Fibroblast of pulmonary artery (primary cell): ENCODE measurements at regions not wholly inside any gene's neighbourhood (a gene's known extent, or its start where the extent isn't known, plus 50 kb on each side); places are given as distances from the start of the nearest gene placed in this dataset.

Experiments
- DNase-seq: peaks from one replicate; pipeline ENCODE4 v3.0.0-alpha.2; 2010; ENCODE audit warnings: low read depth
- H3K4me3 ChIP-seq: replicated peaks from 2 replicates; pipeline ENCODE4 v1.5.1; 2011; ENCODE audit warnings: low read depth, mild to moderate bottlenecking, control low read depth, low read length, moderate library complexity
- TF ChIP-seq, protein P1 (sequence below): IDR thresholded peaks from 2 replicates; pipeline ENCODE4 v1.5.1; 2011; ENCODE audit warnings: mild to moderate bottlenecking, control low read depth, low read length, inconsistent platforms; ENCODE audit errors: missing control alignments

DNA sequence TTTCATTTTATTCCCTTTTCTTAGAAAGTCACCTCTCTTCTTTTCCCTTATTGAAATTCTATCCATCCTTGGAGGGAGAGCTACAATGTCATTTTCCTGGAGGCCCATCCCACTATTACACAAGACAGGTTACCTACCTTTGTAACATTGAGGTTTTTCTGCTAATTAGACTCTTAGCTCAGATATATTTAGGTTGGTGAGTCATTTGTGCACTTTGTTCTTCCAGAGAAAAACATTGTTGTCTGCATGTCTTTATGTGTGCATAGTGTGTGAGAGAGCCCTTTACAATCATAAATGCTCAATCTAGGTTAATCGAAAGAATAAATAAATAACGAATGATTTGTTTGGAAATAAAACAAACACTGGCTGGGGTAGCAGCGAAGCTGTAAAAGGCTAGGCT is 191.8 kb downstream of the DACT1 start:
- DNase-seq: no peak
- TF ChIP-seq, protein P1, sequence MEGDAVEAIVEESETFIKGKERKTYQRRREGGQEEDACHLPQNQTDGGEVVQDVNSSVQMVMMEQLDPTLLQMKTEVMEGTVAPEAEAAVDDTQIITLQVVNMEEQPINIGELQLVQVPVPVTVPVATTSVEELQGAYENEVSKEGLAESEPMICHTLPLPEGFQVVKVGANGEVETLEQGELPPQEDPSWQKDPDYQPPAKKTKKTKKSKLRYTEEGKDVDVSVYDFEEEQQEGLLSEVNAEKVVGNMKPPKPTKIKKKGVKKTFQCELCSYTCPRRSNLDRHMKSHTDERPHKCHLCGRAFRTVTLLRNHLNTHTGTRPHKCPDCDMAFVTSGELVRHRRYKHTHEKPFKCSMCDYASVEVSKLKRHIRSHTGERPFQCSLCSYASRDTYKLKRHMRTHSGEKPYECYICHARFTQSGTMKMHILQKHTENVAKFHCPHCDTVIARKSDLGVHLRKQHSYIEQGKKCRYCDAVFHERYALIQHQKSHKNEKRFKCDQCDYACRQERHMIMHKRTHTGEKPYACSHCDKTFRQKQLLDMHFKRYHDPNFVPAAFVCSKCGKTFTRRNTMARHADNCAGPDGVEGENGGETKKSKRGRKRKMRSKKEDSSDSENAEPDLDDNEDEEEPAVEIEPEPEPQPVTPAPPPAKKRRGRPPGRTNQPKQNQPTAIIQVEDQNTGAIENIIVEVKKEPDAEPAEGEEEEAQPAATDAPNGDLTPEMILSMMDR: no peak
- no peak overlapping the region for H3K4me3 ChIP-seq

DNA sequence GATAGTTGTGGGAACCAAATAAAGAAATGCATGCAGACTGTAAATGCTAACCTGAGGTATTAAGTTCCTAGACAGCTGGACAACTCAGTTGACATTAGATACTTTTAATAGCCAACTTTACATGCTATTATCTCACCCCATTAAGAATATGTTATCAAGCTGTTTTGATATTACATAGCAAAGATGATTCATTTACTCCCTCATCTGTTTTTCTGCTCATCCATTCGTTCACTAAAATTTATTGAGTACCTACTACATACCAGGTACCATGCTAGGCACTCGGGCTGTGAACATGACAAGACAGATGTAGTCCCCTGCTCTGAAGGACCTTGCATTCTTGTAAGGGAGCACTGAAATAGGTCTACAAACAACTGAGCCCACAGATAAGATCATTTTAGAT is 192.4 kb downstream of the DACT1 start:
- H3K4me3 ChIP-seq: no peak overlapping the region
- no peak for DNase-seq
- TF ChIP-seq, protein P1: no peak

DNA sequence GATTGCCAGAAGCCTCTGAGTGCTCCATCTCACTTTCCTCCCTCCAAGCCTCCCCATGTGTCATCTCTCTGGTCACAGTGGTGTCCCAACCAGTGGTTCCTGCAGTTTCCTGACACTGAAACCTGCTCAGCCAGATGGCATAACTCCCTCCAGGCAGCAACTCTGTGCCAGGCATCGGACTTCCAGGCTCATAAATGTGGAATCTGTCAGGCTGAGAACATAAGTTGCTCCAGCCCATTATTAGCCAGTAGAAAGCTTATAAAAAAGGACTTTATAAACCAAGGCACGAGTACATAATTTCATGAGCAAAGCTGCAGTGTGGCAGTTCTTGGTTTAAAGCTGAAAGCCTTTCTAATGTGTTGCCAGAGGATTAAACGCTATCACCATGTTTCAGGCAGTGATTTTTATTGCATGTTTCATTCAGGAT is 194.3 kb downstream of the DACT1 start:
- no peak for DNase-seq
- H3K4me3 ChIP-seq: no peak overlapping the region
- TF ChIP-seq, protein P1: no peak

DNA sequence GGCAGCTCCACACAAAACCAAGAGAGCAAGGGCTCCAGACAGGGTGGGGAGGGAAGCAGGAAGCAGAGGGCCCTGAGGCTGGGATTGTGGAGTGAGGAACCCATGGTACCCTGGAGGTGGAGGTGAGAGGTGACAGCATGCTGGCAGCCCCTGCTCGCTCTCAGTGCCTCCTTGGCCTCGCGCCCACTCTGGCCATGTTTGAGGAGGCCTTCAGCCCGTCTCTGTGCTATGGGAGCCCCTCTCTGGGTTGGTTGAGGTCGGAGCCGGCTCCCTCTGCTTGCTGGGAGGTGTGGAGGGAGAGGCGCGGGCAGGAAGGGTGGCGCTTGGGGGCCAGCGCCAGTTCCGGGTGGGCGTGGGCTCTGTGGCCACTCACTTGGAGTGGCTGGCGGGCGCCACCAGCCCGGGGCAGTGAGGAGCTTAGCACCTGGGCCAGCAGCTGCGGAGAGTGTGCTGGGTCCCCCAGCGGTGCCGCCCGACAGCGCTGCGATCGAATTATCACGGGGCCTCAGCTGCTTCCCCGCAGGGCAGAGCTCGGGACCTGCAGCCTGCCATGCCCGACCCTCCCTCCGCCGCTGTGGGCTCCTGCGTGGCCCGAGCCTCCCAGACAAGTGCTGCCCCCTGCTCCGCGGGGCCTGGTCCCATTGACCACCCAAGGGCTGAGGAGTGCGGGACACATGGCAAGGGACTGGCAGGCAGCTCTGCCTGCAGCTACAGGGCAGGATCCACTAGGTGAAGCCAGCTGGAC is 196.0 kb downstream of the DACT1 start:
- TF ChIP-seq, protein P1: no peak
- H3K4me3 ChIP-seq: no peak overlapping the region

DNA sequence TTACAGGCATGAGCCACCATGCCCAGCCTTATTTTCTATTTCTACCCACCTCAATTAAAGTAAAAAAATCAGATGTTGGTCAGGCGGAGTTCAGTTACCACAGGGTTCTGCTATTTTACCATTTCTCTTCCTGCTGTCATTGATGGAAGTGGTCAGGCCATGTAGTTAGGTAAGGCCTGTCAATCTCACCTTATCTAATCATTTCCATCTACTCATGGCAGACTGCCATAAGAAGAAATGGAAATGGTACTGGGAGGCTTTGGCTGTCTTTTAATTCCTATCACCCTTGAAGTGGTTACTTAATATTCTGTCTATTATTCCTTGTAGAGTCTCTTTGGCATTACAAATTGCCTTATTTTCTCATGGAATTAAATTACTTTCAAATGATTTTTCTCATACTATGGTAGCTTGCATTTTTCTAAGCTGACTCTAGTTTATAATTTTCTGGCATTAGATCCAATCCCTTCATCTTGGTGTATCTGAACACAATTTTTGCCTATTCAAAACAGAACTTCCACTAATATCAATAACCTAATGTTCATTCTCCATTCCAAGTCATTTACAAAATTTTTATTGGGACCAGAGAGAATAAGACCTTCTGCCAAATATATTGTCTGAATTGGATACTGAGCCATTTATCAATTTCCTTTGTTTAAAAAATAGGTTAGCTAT is 198.7 kb downstream of the DACT1 start:
- TF ChIP-seq, protein P1: no peak
- DNase-seq: no peak
- no peak overlapping the region for H3K4me3 ChIP-seq

More for the DNA sequence above, 196.0 kb downstream of the DACT1 start:
- DNase-seq: no peak

DNA sequence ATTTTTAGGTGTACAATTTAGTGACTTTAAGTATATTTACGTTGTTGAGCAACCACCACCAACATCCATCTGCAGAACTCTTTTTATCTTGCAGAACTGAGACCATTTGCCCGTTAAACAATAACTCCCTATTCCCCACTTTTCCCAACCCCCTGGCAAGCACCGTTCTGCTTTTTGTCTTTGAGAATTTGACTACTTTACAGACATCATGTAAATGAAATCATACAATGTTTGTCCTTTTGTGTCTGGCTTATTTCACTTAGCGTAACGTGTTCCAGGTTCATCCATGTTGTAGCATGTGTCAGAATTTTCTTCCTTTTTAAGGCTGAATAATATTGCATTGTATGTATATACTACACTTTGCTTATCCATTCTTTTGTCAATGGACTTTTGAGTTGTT is 201.5 kb downstream of the DACT1 start:
- no peak for DNase-seq
- TF ChIP-seq, protein P1: no peak
- no peak overlapping the region for H3K4me3 ChIP-seq
